ENCODE measurements at regions not wholly inside any gene's neighbourhood (a gene's known extent, or its start where the extent isn't known, plus 50 kb on each side); places are given as distances from the start of the nearest gene placed in this dataset.

DNA sequence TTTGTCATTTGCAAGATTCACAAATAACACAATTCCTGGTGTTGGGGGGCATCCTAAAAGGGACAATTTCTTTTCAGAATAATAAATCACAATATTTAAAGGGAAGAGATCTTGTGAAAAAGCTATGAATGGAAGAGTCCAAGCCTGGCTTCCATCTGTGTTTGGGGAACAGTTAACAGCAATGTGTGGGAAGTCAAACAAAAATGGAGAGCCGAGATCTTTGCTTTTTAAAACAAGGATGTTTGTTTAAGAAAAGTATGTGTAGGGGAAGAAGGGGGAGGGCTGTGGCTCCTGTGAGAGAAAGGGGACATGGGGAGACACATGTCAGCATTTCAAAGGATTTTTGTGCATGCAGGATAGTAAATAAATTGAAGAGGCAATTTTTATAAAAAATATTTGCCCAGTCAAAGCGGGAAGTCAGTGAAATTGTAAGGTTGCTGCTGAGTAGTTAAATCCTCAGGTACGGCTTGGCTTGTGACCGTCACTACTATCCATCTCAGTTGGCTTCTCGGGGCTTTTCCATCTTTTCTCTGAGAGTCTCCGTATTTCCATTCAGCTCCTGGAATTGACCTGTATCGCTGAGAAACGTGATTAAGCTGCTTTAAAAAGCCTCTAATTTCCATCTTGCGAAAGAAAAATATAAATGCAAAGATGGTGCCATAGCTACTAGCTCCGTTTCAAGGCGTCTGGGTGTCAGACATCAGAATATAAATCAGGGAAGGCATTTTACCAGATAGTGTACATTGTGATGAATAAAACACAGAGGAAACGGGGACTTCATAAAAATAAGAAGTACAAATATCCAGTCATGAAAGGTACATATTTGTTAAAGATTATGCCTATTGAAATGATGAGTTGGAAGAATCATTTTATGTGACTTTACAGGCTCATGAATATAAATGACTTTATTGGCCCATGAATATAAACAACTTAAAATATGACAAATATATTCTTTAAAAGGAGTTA, 52.9 kb upstream of the VCAN start:
- Histone ChIP-seq H2BK15ac (ENCODE audit: low read length) (no peak overlapping the region), H3K79me1 (ENCODE audit: low read depth, low read length) (no peaks in the 10 kb centered on the region), H3K9ac (replicated peaks in 1 of 4; ENCODE audit: extremely low read depth in 1 of 4, low read depth in 3 of 4, low read length in 3 of 4) (no peak overlapping the region), H2BK20ac (ENCODE audit: low read length) (no peak overlapping the region), H3K79me2 (ENCODE audit: control insufficient read depth in 1 of 2, insufficient read depth in 2 of 2, low read length in 2 of 2) (no peaks in the 10 kb centered on the region), H4K91ac (replicated peaks; ENCODE audit: insufficient read length, low read length) (no peak overlapping the region), H2BK120ac (replicated peaks; ENCODE audit: low read depth, low read length) (no peak overlapping the region), H4K20me1 (replicated peaks in 1 of 2; ENCODE audit: control insufficient read depth in 1 of 2, insufficient read depth in 2 of 2, low read length in 2 of 2) (no peaks in the 10 kb centered on the region), H3K23ac (ENCODE audit: insufficient read length) (no peak overlapping the region), H3K56ac (replicated peaks; ENCODE audit: insufficient read length, low read depth, low read length) (no peak overlapping the region), H2BK12ac (ENCODE audit: low read depth, low read length) (no peak overlapping the region), H3K36me3 (ENCODE audit: control insufficient read depth in 2 of 4, insufficient read depth in 4 of 4, low read length in 3 of 4) (no peaks in the 10 kb centered on the region), H3K4me1 (replicated peaks in 1 of 4; ENCODE audit: control insufficient read depth in 3 of 4, insufficient read depth in 4 of 4, low read length in 3 of 4) (peaks cover 0 to 6% (median 0%) of the 10 kb centered on the region in 4 experiments; a peak in 2 of 7 replicates), H3K27me3 (replicated peaks in 1 of 4; ENCODE audit: control insufficient read depth in 3 of 4, extremely low read depth in 1 of 4, insufficient read depth in 3 of 4, low read length in 3 of 4) (peaks cover 0 to 1% (median 0%) of the 10 kb centered on the region in 4 experiments; a peak in 1 of 7 replicates), H2BK5ac (ENCODE audit: low read depth, low read length) (no peak overlapping the region), H3K14ac (ENCODE audit: insufficient read length) (no peak overlapping the region), H3K23me2 (ENCODE audit: low read depth, low read length) (no peaks in the 10 kb centered on the region; the same call in 1 of the 2 replicates), H3K27ac (ENCODE audit: low read depth, low read length) (no peak overlapping the region), H2AFZ (ENCODE audit: low read length) (peak overlapping the region; percentile 78), H3K4ac (replicated peaks; ENCODE audit: insufficient read length, low read depth, low read length) (no peak overlapping the region), H3K4me3 (ENCODE audit: extremely low read depth in 1 of 4, insufficient read depth in 2 of 4, low read depth in 3 of 4, low read length in 4 of 4) (no peak overlapping the region), H4K5ac (ENCODE audit: insufficient read length, low read depth, low read length) (no peak overlapping the region), H3K18ac (ENCODE audit: extremely low read depth, low read length) (no peak overlapping the region), H3K4me2 (ENCODE audit: insufficient read depth in 1 of 2, low read depth in 2 of 2, low read length in 2 of 2) (no peak overlapping the region), H4K8ac (ENCODE audit: extremely low read depth, insufficient read depth, low read length) (no peak overlapping the region), H3K9me3 (ENCODE audit: insufficient read depth in 2 of 2, low read depth in 1 of 2, low read length in 1 of 2) (peaks cover 0 to 3% of the 10 kb centered on the region in 2 experiments; a peak in 2 of 4 replicates), H2AK5ac (ENCODE audit: low read depth, low read length) (no peak overlapping the region)
- WGBS, 2 experiments (ENCODE audit: extremely low coverage in 1 of 2, insufficient coverage in 1 of 2, insufficient read length in 1 of 2, insufficient replicate concordance in 2 of 2, low coverage in 1 of 2, low lambda C conversion rate in 2 of 2, missing lambda C conversion rate in 1 of 2): 82% methylated on average over 12 of the region's 12 CpGs; no CpG with 5 or more reads in 1 of the 2 experiments
- FAIRE-seq: no peak
- no peak for DNase-seq (ENCODE audit: low read depth in 1 of 2, low spot score in 2 of 2)
- no peak for TF ChIP-seq TAF7 (optimal IDR thresholded peaks at IDR 0.05; ENCODE audit: borderline replicate concordance, low read depth, low read length)
- TF ChIP-seq MAFK (IDR thresholded peaks at IDR 0.05; ENCODE audit: low read depth, low read length): no peak
- TF ChIP-seq TCF12 (IDR thresholded peaks at IDR 0.05; ENCODE audit: low read depth, low read length): no peak
- ChIA-PET CTCF (ENCODE audit: partially characterized antibody) (interaction anchor here (3.3 kb wide), 1 partner anchor 12 kb away, joined by 16 read pairs; no protein-coding TSS in a partner anchor), POLR2A (ENCODE audit: partially characterized antibody) (no interaction called here)
